Endometrium (tissue), 2 donors: ENCODE measurements at regions not wholly inside any gene's neighbourhood (a gene's known extent, or its start where the extent isn't known, plus 50 kb on each side); places are given as distances from the start of the nearest gene placed in this dataset.
"Not testable (repeated sequence)": the region's sequence is repeated elsewhere in the genome, so short reads cannot be mapped to it uniquely, and the experiment has no call there.

Experiments
- FAIRE-seq: peaks from 2 replicates; lab custom pipeline; 2012; peaks lifted over from hg19 to GRCh38; lab: Jason Lieb, UNC
- donor health status: control.
- donor health status: control.

GRCh38 chr14:53391631-53392285 is 238.6 kb upstream of the DDHD1 start:
- FAIRE-seq = no peak

GRCh38 chr14:53391156-53391555 is 238.0 kb upstream of the DDHD1 start:
- no peak for FAIRE-seq

GRCh38 chr14:53390008-53390407 is 236.9 kb upstream of the DDHD1 start:
- no peak for FAIRE-seq

GRCh38 chr14:53389202-53389601 is 236.1 kb upstream of the DDHD1 start:
- FAIRE-seq = no peak

- FAIRE-seq = no peak
These were observed 233.2 kb upstream of the DDHD1 start for GRCh38 chr14:53386362-53386761.

- FAIRE-seq = no peak
These were observed 231.4 kb upstream of the DDHD1 start for GRCh38 chr14:53384536-53384935.

GRCh38 chr14:53384073-53384472 is 230.9 kb upstream of the DDHD1 start:
- FAIRE-seq = no peak

GRCh38 chr14:53381895-53382294 is 228.8 kb upstream of the DDHD1 start:
- no peak for FAIRE-seq

- no peak for FAIRE-seq
These were observed 227.7 kb upstream of the DDHD1 start for GRCh38 chr14:53380867-53381225.

GRCh38 chr14:53380052-53380866 is 227.1 kb upstream of the DDHD1 start:
- no peak for FAIRE-seq

GRCh38 chr14:53378142-53378541 is 225.0 kb upstream of the DDHD1 start:
- FAIRE-seq = no peak

- FAIRE-seq = no peak
These were observed 222.9 kb upstream of the DDHD1 start for GRCh38 chr14:53376064-53376463.

GRCh38 chr14:53375599-53375998 is 222.5 kb upstream of the DDHD1 start:
- FAIRE-seq = no peak

- FAIRE-seq = no peak
These were observed 215.6 kb upstream of the DDHD1 start for GRCh38 chr14:53368711-53369201.

- no peak for FAIRE-seq
These were observed 214.9 kb upstream of the DDHD1 start for GRCh38 chr14:53368066-53368465.

GRCh38 chr14:53367644-53368026 is 214.5 kb upstream of the DDHD1 start:
- FAIRE-seq = no peak

GRCh38 chr14:53365486-53366130 is 212.5 kb upstream of the DDHD1 start:
- no peak for FAIRE-seq

GRCh38 chr14:53362916-53363315 is 209.8 kb upstream of the DDHD1 start:
- not testable (repeated sequence) for FAIRE-seq

GRCh38 chr14:53360829-53361228 is 207.7 kb upstream of the DDHD1 start:
- no peak for FAIRE-seq

- FAIRE-seq = no peak
These were observed 205.0 kb upstream of the DDHD1 start for GRCh38 chr14:53358166-53358565.

GRCh38 chr14:53356361-53357150 is 203.4 kb upstream of the DDHD1 start:
- no peak for FAIRE-seq

GRCh38 chr14:53355581-53356112 is 202.5 kb upstream of the DDHD1 start:
- FAIRE-seq = no peak
